ENCODE measurements at regions not wholly inside any gene's neighbourhood (a gene's known extent, or its start where the extent isn't known, plus 50 kb on each side); places are given as distances from the start of the nearest gene placed in this dataset.

DNA sequence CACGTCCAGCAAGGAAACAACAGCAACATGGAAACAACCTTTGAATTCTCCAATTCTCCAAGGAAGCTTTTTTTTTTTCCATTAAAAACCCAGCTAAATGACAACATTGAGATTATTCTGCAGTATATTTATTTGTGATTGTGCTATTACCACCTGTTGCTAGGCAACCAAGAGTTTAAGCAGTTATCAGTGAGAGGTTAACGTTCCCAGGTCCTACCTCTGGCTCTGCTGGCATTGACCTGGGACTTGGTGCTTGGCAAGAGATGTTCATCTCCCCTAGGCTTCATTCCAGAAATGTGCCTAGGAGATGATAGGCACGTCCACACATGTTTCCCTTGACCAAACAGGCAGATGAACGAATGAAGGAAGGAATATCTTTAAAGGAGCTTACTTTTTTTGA lies 157.0 kb downstream of the TDRD15 start:
- no peak for TF ChIP-seq ZNF17 (CRISPR knock-in tag; IDR thresholded peaks at IDR 0.05)
- TF ChIP-seq SIN3B (IDR thresholded peaks at IDR 0.05; ENCODE audit: low read length), result no peak
- no peak for TF ChIP-seq ZBTB40 (IDR thresholded peaks at IDR 0.05)
- no peak for TF ChIP-seq ZBTB40 (CRISPR knock-in tag; IDR thresholded peaks at IDR 0.05)
- no peak for TF ChIP-seq ZNF317 (CRISPR knock-in tag; IDR thresholded peaks at IDR 0.05)
- TF ChIP-seq, protein P1, sequence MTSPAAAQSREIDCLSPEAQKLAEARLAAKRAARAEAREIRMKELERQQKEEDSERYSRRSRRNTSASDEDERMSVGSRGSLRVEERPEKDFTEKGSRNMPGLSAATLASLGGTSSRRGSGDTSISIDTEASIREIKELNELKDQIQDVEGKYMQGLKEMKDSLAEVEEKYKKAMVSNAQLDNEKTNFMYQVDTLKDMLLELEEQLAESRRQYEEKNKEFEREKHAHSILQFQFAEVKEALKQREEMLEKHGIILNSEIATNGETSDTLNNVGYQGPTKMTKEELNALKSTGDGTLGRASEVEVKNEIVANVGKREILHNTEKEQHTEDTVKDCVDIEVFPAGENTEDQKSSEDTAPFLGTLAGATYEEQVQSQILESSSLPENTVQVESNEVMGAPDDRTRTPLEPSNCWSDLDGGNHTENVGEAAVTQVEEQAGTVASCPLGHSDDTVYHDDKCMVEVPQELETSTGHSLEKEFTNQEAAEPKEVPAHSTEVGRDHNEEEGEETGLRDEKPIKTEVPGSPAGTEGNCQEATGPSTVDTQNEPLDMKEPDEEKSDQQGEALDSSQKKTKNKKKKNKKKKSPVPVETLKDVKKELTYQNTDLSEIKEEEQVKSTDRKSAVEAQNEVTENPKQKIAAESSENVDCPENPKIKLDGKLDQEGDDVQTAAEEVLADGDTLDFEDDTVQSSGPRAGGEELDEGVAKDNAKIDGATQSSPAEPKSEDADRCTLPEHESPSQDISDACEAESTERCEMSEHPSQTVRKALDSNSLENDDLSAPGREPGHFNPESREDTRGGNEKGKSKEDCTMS (CRISPR knock-in tag; conservative IDR thresholded peaks at IDR 0.05), result no peak
- no peak for TF ChIP-seq KDM5A (IDR thresholded peaks at IDR 0.05; ENCODE audit: borderline replicate concordance, low read length)
- TF ChIP-seq, protein P2, sequence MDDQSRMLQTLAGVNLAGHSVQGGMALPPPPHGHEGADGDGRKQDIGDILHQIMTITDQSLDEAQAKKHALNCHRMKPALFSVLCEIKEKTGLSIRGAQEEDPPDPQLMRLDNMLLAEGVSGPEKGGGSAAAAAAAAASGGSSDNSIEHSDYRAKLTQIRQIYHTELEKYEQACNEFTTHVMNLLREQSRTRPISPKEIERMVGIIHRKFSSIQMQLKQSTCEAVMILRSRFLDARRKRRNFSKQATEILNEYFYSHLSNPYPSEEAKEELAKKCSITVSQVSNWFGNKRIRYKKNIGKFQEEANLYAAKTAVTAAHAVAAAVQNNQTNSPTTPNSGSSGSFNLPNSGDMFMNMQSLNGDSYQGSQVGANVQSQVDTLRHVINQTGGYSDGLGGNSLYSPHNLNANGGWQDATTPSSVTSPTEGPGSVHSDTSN (CRISPR knock-in tag; IDR thresholded peaks at IDR 0.05; ENCODE audit: borderline replicate concordance), result no peak
- no peak for TF ChIP-seq MATR3 (CRISPR knock-in tag; IDR thresholded peaks at IDR 0.05)
- TF ChIP-seq ZNF776 (CRISPR knock-in tag; IDR thresholded peaks at IDR 0.05), result no peak
- TF ChIP-seq ZNF160 (CRISPR knock-in tag; IDR thresholded peaks at IDR 0.05), result no peak

All from HepG2 (cell line).